Umbilical cord (tissue), 1 donor: ENCODE measurements at regions not wholly inside any gene's neighbourhood (a gene's known extent, or its start where the extent isn't known, plus 50 kb on each side); places are given as distances from the start of the nearest gene placed in this dataset.

Experiments
- DNase-seq: peaks from one replicate; pipeline ENCODE4 v3.0.0-alpha.2; 2015; ENCODE audit warnings: low spot score

GRCh38 chr14:97350415-97350814, 553.2 kb downstream of the VRK1 start:
- DNase-seq, result no peak

DNA sequence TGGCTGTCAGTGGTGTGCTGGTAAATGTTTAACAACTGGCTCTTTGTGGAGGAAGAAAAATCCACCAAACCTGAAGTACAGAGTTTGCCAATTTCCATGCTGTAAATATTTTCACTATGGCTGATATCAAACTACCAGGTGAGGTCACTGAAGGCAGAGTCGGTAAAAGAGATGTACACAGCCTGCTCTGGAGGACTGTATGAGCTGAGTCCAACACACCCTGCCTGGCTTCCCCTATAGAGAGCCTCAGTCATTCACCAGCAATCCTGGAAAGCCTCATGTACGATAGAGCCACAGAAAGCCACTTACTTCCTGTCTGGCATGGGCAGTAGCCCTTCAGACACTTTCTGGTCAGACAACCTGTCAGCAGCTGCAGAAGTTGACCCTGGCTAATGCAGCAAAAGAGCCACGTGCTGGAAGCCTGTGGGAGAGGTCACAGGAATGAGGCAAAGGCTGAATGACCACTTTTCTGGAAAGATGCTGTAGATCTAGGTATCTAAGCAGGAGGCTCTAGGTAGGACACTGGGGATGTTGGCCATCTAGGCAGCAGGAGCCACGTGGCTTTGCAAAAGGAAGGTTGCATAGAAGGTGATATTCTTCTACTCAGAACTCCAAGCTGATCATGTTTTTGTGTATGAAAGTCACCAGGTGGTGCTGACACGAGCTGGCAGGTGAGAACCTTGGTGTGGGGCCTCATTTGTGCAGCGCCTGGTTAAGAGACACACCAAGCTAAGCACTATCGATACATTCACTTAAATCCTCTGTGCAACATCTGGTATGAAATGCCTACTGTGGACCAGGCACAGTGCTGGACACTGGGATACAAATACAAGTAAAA, 553.9 kb downstream of the VRK1 start:
- DNase-seq, result no peak

DNA sequence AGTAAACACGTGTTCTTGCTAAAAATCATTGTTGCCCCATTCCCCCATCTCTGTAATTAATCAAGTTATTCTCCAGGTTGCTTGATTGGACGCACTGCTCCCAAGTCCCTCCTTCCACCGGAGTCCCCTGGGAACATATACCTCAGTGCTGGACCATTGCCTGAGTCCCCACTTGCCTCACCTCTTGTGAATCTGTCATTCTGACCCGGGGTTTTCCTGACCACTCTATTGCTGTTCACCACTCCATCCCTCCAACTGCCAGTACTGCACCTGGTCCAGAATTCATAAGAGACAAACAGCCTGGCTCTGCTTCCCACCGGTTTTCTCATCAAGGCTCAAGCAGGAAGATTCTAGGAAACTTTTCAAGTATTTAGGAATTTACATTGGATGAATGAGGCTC, 555.9 kb downstream of the VRK1 start:
- DNase-seq, result no peak

DNA sequence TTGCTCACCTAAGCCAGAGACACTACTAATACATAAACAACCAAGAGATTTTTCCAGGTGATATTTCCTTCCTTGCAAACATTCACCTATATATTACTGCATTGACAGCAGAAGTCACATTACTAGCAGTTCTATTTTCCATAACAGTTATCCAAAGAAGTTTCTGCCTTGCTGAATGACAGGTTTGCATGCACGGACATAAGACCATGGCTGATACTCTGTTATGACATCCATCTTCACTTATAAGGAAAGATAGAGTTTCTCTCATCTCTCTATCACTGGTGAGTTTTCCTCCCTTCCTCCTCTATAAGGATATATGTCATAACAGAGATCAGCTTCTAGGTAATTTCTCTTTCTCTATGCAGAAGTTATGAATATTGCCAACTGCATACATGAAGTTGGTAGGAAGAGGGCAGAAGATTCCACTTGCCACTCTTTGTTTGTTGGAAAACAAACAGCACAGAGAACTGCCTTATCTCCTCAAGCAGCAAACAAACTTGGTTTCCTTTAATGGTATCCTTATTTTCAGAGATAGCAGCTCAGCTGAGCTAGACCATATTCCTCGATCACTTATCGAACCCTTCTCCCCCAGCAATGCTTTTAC, 557.0 kb downstream of the VRK1 start:
- DNase-seq, result no peak

GRCh38 chr14:97359341-97359740, 562.2 kb downstream of the VRK1 start:
- DNase-seq, result no peak

DNA sequence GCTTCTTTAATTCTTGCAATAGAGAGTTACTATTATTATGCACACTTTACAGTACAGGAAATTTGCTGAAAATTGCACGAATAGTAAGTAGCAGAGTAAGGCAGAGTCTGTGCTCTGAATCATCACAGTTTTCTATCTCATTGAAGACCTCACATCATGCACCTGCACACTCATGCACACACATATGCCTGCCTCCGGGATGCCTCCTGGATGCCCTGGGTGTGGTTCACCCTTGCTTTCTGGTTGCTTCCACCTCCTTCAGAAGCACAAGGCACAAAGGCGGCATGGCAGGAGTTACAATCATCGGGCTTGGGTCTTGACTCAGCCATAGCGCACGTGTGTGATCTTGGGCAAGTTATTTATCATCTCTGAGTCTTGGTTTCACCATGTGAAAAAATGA, 564.0 kb downstream of the VRK1 start:
- DNase-seq, result no peak

DNA sequence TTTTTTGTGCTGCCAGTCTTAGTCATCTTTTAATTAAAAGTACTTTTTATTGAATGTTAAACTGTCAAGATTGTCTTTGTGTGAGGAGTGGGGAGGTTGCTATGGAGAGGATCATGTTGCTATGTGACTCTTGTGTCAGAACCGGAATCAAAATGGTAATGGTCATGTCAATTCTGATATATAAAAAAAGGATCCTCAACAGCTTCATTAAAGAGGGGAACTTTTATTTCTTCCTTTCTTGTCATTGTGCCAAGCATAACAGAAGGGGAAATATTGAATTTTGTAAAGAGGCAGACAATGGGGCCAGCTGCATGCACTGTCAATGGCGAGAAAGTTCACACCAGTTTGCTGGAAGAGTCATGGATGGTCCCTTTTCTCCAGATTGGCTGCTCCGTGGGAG, 564.8 kb downstream of the VRK1 start:
- DNase-seq, result no peak

GRCh38 chr14:97366400-97366799, 569.2 kb downstream of the VRK1 start:
- DNase-seq, result no peak

- no peak for DNase-seq
Measured at GRCh38 chr14:97367278-97367677, 570.1 kb downstream of the VRK1 start.

DNA sequence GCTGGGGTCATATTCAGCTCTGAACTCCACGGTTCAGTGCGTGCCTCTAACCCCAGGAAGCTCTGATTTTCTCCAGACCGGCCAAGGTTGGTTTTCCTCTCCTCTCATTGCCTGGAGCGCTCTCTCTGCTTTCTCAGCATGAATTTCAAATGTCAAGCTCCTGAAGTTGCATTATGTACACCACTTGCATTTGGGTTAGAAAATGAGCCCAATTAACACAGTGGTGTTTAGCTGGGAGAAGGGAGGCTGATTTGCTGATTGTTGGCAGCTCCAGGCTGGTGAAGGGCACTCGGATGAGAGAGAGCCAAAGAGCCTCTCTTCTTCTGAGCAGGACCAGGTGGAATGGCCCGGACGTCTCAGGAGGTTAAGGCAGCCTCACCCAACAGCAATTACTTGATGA, 570.9 kb downstream of the VRK1 start:
- no peak for DNase-seq

GRCh38 chr14:97368900-97369564, 571.9 kb downstream of the VRK1 start:
- DNase-seq, result no peak

GRCh38 chr14:97369901-97370300, 572.7 kb downstream of the VRK1 start:
- DNase-seq, result no peak

DNA sequence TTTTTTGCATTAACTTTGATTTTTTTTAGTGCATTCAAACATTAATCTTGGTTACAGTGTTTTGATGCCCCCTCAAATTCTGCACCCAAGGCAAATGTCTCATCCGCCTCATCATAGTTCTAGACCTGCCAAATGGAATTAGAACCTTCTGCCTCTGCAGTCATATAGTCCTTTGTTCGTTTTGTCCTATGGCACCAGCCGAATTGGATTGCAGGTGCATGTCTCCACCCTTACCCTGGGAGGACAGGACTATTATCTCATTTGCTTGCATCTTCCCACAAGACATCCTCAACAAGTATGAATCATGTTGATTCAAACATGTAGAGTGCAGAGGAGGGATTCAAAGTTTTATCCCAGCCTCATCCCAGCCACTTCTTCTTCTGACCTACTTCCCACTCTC, 579.1 kb downstream of the VRK1 start:
- no peak for DNase-seq

GRCh38 chr14:97377550-97377949, 580.4 kb downstream of the VRK1 start:
- no peak for DNase-seq

DNA sequence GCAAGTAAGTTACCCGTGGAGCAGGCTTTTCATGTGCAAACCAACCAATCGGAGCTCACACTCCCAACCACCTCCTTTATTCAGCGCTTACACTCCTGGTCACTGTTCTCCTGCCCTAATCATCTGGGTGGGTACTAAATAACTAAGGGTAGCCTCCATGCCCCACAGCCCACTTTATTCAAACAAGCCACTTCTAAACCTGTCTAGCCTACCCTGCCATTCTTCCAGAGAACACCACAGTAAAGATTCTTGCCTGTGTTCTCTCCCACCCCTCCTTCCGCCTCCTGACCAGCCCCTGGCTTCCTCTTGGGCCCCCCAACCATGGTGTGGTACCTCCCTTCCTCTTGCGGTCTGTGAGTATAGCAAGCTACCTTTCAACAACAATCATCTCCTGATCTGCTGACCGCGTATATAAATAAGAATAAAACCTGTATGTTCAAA, 581.9 kb downstream of the VRK1 start:
- DNase-seq, result no peak

DNA sequence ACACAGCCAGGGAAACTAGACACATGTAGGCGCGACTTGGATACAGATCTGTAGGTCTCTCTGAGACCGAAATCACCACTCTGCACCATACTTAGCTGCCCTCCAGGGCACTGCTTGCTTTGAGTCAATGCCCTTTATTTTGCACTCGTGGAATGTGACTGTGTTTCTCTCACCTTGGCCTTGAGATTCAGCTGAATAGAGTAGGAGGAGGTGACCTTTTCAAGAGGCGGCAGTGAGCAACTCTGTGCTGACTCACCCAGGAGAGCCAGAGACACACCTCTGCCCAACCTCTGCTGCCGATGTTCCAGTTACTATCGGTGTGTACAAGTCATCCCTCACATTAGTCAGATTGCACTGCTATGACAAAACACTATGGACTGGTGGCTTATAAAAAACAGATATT, 583.4 kb downstream of the VRK1 start:
- no peak for DNase-seq

DNA sequence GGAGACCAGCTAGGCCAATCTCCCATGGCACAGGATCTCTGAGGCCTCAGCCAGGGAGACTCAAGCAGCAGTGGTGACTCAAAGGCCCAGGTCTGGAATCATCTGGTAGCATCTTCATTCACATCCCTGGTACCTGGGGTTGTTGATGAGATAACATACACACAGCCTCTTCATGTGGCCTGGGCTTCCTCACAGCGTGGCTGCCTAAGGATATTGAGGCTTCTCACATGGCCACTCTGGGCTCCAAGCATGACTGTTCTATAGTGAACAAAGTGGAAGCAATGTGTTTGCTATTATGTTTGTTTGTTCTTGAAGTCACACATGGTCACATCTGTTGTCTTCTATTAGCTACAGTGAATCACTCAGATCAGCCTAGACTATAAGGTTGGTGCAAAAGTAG, 584.1 kb downstream of the VRK1 start:
- DNase-seq, result no peak

DNA sequence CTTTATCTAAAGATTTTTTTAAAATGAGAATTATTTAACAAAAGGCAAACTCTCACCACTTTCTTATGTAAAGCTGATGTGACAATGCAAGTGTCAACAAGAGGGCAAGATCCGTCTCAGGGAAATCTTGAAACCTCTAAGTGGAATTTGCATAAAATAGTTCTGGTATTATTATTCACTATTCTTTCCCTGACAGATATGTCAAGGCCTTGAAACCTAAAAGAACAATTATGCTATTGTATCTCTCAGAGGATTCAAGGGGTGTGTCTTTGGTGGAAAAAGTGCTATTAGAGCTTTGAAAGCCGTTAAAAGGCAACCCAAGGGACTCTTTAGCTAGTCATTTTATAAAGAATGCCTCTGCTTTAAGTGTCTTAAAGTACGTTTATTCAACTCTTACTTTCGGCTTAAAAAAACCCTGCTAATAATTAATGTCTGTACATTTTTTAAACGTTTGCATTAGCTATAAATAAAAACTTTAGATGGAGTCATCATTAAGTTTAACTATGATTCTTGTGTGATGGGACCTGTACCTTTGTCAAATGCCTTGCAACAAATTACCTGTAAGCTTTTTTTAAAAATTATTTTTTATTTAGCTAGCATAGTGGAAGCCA, 585.5 kb downstream of the VRK1 start:
- DNase-seq, result no peak

GRCh38 chr14:97385727-97386126, 588.5 kb downstream of the VRK1 start:
- DNase-seq, result no peak

DNA sequence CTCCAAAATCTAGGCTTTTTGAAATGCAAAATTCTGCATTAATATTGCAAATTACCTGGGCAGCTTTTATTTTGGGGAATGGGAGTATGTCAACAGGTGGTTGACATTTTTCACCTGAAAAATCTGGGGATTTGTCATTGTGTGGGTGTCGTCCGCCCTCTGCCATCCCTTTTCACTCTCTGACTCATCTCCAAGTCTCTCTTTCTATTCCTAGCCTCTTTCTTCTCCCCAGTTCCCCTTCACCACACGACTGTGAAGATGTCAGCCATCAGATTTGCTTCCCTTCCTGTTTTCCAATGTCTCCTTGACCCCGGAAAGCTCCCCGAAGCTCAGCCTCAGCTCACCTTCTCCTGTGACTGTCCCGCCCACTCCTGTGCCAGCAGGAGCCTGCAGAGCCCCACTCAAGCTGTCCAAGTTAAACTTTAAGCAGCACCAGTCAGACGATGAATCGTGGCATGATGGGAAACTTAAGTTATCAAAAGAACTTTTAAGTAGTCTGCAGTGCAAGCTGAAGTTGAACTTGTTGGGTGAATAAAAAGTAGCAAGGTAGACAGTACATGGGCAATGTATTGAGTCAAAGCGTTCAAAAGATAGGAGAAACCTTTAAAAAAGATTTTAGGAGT, 590.2 kb downstream of the VRK1 start:
- DNase-seq, result no peak

GRCh38 chr14:97388408-97388807, 591.2 kb downstream of the VRK1 start:
- DNase-seq, result no peak
